Stimulated activated CD4-positive, alpha-beta T cell treated with anti-CD3 and anti-CD28 coated beads, Interleukin-12 subunit alpha, Interleukin-12 subunit beta, amount 100 ng/mL, for 4 hours (primary cell): ENCODE measurements at regions not wholly inside any gene's neighbourhood (a gene's known extent, or its start where the extent isn't known, plus 50 kb on each side); places are given as distances from the start of the nearest gene placed in this dataset.

ENCODE experiments used
- DNase-seq: peaks from one replicate; pipeline ENCODE4 v3.0.0-alpha.2; 2020

DNA sequence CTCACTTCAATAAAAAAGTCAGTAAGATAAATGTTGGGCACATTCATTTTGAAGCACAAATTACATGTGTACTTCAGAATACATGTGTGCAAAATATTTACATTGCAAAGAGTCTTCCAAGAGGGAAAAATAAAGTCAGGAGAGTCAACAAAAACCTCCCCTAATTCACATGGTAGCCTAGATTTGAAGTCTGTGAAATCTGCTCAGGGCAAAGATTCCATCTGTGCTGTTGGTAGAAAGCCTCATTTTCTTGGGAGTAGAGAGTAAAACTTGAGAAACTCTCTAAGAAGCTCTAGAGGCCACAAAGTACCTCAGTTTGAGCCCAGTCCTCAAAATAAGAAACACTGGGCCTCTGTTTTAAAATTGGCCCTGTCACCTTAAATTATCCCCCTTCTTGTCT, 303.4 kb downstream of the RAB28 start:
- DNase-seq, result no peak

- DNase-seq, result no peak
These were observed 305.5 kb downstream of the RAB28 start for GRCh38 chr4:13178621-13179020.

DNA sequence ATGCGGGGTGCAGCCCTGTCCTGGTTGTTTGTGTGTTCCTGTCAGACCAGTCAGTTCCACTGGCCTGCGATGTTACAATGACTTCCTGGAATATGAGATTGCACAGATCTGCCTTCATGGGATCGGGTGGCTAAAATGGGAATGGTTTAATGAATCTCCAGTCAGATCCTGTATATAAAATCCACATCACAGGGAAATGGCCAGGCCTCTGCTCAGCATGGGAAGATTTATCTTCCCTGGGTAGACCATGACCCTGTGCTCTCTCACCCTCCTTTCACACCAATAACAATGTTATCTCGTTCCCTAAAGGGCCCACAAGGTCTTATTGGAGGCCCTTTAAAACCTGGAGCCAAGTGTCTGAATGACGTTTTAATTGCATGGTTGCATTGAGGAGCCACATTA, 307.4 kb downstream of the RAB28 start:
- no peak for DNase-seq

DNA sequence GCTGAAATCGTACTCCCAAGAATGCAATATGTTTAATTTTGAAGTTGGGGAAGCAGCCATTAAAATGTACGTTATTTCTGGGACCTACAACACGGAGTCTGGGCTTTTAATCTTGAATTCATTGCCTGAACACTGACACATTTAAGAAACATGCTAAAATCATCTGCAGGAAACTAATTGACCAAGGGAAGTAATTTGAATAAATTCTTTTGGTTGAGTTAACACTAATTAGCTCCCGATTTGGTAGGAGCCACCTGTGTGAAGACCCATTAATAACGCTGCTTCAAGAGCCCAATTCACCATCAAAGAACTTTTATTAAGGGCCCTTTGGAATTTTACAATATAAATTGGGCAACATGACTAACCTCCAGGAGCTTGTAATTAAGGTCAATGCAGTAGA, 309.2 kb downstream of the RAB28 start:
- no peak for DNase-seq

GRCh38 chr4:13174001-13174400, 310.1 kb downstream of the RAB28 start:
- no peak for DNase-seq

- DNase-seq, result no peak
These were observed 312.7 kb downstream of the RAB28 start for GRCh38 chr4:13171292-13172057.

- no peak for DNase-seq
These were observed 314.2 kb downstream of the RAB28 start for GRCh38 chr4:13169731-13170525.

- no peak for DNase-seq
These were observed 315.8 kb downstream of the RAB28 start for GRCh38 chr4:13168326-13168725.

DNA sequence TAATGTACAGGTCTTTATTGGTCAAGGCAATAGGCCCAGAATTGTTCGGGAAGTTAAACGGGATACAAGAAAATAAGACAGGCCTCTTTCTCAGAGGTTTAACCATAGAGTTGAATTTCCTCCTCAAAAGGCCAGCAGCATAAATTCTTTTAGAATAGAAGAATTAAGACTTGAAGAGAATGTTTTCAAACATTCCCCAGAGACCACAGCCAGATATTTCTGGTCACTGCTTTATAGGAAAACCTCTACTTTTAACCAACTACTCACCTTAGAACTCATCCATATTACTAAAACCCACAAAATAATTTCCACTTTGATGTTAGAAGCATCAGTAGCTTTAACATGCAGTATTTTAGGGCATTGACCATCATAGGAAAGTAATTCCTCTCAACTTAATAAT, 317.9 kb downstream of the RAB28 start:
- DNase-seq, result no peak

DNA sequence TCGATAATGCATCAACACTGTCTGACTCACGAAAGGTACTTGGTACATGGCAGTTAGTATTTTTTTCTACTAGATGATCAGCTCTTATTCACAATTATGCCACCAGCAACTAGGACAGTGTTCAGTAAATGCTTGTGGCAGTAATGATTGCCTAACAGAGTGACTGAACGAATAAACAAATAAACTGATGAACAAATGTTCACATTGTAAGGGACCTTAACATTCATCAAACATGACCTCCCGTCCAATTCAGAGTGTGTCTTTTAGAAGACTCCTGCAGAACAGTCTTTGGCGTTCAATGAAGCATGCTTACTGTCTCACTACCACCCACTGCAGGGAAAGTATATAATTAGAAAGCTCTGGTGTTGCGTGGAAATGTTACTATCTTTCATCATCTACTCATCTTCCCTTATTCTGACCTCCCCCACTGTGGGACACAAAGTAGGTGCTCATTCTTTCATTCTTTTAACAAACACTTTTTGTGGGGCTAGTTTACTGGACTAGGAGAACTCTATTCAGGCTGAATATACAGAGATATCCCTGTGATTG, 319.3 kb downstream of the RAB28 start:
- DNase-seq, result no peak

GRCh38 chr4:13162886-13163285, 321.3 kb downstream of the RAB28 start:
- DNase-seq, result no peak

DNA sequence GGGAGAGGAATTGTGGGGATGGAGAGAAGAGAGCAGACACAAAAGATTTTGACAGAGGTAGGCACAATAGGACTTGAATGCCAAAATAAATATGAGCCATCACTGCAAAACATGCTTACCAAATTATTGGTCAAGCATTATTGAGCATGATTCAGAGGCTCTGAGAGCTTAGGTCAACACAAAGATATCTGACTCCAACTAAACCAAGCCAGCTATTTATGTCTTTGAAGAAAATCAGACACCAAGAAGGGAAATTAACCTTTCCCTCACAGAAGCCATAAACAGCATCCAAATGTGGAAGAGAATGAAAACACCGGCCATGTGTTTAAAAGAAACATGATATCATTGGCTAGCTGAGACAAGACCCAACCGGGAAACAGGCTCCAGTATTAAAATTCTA, 323.2 kb downstream of the RAB28 start:
- DNase-seq, result no peak

GRCh38 chr4:13159041-13159620, 325.0 kb downstream of the RAB28 start:
- no peak for DNase-seq

DNA sequence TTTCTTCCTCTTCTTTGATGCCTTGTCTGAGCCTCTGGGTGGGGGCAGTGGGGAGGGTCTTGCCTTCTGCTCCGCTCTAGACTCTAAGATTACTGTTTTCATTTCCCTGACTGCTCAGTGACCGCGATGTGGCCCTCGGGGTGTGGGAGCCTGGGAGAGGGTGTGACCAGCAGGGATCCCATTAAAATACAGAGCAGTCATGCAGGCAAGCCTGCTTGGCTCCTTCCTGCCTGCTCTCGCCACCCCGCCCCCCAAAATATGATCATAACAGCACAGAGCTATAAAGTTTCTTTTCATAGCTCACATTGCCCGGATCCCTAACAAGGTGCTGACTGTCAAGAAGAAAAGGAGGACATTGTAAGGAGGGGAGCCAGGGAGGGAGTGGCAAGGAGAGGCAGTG, 332.9 kb downstream of the RAB28 start:
- no peak for DNase-seq

GRCh38 chr4:13143222-13144070, 340.7 kb downstream of the RAB28 start:
- DNase-seq, result no peak

DNA sequence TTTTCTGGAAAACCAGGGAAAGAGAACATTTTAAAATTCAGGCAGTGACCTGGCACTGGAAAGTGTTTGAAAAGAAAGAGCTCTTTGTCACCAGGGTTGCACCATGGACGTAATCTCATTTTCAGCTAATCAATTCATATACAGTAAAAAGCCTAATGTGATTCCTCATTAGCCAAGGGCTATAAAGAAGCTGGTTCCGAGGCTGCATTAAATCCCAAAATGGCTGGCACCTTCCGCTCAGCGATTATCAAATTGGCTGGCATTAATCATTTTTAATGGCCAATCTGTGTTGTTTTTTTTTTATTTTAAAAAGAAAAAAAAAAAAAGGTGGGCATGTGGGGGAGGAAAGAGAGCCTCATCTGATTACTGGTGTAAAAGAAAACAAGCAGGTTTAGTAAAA, 341.4 kb downstream of the RAB28 start:
- no peak for DNase-seq

DNA sequence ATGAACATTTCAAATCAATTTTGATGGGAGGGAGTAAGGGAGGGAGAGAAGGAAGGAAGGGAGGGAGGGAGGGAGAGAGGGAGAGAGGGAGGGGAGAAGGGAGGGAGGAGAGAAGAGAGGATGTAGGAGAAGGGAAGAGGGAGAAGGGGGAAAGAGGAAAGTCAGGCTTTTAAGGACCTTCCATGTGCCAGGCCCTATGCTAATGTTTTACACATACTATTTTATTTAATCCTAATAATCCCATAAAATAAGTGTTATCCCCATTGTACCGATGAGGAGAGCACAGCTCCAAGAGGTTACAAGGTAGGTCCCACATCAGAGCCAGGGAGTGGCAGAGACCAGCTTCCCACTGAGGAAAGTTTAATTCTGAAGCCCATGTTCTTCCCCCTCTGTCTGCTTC, 341.9 kb downstream of the RAB28 start:
- no peak for DNase-seq

GRCh38 chr4:13137390-13137789, 346.8 kb downstream of the RAB28 start:
- no peak for DNase-seq

- DNase-seq, result no peak
These were observed 350.4 kb downstream of the RAB28 start for GRCh38 chr4:13133700-13134099.

- no peak for DNase-seq
These were observed 353.3 kb downstream of the RAB28 start for GRCh38 chr4:13130848-13131247.

DNA sequence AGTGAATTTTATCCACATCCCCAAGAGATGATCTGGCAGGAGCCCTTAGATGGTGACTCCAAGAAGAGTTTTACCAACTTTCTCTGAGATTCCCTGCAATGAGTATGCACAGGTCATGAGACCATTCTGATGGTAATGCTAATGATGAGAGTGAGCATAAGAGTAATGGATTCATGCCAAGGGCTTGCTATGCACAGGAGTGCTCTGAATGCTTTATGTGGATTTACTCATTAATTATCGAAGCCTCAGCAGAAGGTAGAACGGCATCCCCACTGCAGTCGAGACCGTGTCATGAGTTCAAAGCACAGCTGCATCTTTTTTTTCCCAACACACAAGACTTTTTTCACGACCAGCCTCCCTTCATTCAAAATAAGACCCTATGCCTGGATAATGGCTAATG, 355.0 kb downstream of the RAB28 start:
- no peak for DNase-seq

- DNase-seq, result no peak
These were observed 356.9 kb downstream of the RAB28 start for GRCh38 chr4:13126976-13127910.
